CD1c-positive myeloid dendritic cell (primary cell): ENCODE measurements at regions not wholly inside any gene's neighbourhood (a gene's known extent, or its start where the extent isn't known, plus 50 kb on each side); places are given as distances from the start of the nearest gene placed in this dataset.
A peak's percentile ranks its signal among the peaks of the same experiment; 100 is the strongest.

ENCODE experiments used
- DNase-seq: peaks from one replicate; pipeline ENCODE4 v3.0.0-alpha.2; 2016; ENCODE audit errors: extremely low spot score

GRCh38 chr10:4028027-4028471, 243.0 kb upstream of the KLF6 start:
- no peak for DNase-seq

GRCh38 chr10:4025339-4025738, 240.3 kb upstream of the KLF6 start:
- DNase-seq, result no peak

- DNase-seq, result no peak
Measured at GRCh38 chr10:4024516-4025245, 239.7 kb upstream of the KLF6 start.

- DNase-seq, result no peak
Measured at GRCh38 chr10:4024027-4024426, 239.0 kb upstream of the KLF6 start.

GRCh38 chr10:4022473-4022872, 237.5 kb upstream of the KLF6 start:
- DNase-seq, result no peak

GRCh38 chr10:4020631-4021030, 235.6 kb upstream of the KLF6 start:
- DNase-seq, result no peak

- no peak for DNase-seq
Measured at GRCh38 chr10:4018054-4018511, 233.1 kb upstream of the KLF6 start.

- DNase-seq, result no peak
Measured at GRCh38 chr10:4017336-4017735, 232.3 kb upstream of the KLF6 start.

GRCh38 chr10:4016214-4016740, 231.3 kb upstream of the KLF6 start:
- DNase-seq, result no peak

- DNase-seq, result peak; percentile 32
Measured at GRCh38 chr10:4013651-4014121, 228.7 kb upstream of the KLF6 start.

GRCh38 chr10:4012848-4013247, 227.8 kb upstream of the KLF6 start:
- DNase-seq, result no peak

GRCh38 chr10:4011136-4011812, 226.3 kb upstream of the KLF6 start:
- DNase-seq, result no peak

- no peak for DNase-seq
Measured at GRCh38 chr10:4008676-4009382, 223.8 kb upstream of the KLF6 start.

GRCh38 chr10:4007771-4008170, 222.8 kb upstream of the KLF6 start:
- DNase-seq, result no peak

GRCh38 chr10:4006858-4007257, 221.8 kb upstream of the KLF6 start:
- DNase-seq, result no peak

- peak; percentile 82 for DNase-seq
Measured at GRCh38 chr10:4006051-4006450, 221.0 kb upstream of the KLF6 start.

GRCh38 chr10:4004990-4005389, 220.0 kb upstream of the KLF6 start:
- no peak for DNase-seq

- no peak for DNase-seq
Measured at GRCh38 chr10:4004144-4004543, 219.1 kb upstream of the KLF6 start.

- no peak for DNase-seq
Measured at GRCh38 chr10:4003348-4003973, 218.5 kb upstream of the KLF6 start.

- peak; percentile 48 for DNase-seq
Measured at GRCh38 chr10:4001811-4002210, 216.8 kb upstream of the KLF6 start.

GRCh38 chr10:3999642-4000041, 214.6 kb upstream of the KLF6 start:
- DNase-seq, result no peak

- no peak for DNase-seq
Measured at GRCh38 chr10:3996697-3997096, 211.7 kb upstream of the KLF6 start.
